ENCODE measurements at regions not wholly inside any gene's neighbourhood (a gene's known extent, or its start where the extent isn't known, plus 50 kb on each side); places are given as distances from the start of the nearest gene placed in this dataset.

- no peak overlapping the region for H3K27ac ChIP-seq (ENCODE audit: extremely low read depth, low read depth, low read length)
- WGBS (ENCODE audit: insufficient coverage, low coverage, missing lambda C conversion rate), result 5% methylated on average over 3 of the region's 3 CpGs
- ChIA-PET CTCF (ENCODE audit: low intra/inter-chr PET ratio) (no interaction called here), POLR2A (no interaction called here)
- no TSS peak for BruUV-seq (replicated peaks)
- H3K4me2 ChIP-seq (ENCODE audit: insufficient read depth, low read length), result no peak overlapping the region
- H4K20me1 ChIP-seq (replicated peaks; ENCODE audit: control insufficient read depth, insufficient read depth, low read length), result no peaks in the 10 kb centered on the region
- intact Hi-C loops (cut with micrococcal nuclease) (no loop called here), in situ Hi-C loops (cut with MboI) (loop anchor here (5.0 kb wide), 1 partner anchor 598 kb away; no protein-coding TSS in a partner anchor)
- H3K27me3 ChIP-seq (ENCODE audit: control insufficient read depth in 2 of 2, insufficient read depth in 2 of 2, low read length in 2 of 2), result no peaks in the 10 kb centered on the region
- no peaks in the 10 kb centered on the region for H3K9me3 ChIP-seq (replicated peaks; ENCODE audit: control insufficient read depth, insufficient read depth, low read depth, low read length)
- TF ChIP-seq ZFPM2 (CRISPR knock-in tag; IDR thresholded peaks at IDR 0.05) (no peak), ELK1 (CRISPR knock-in tag; IDR thresholded peaks at IDR 0.05) (no peak)
- no peak overlapping the region for H2AFZ ChIP-seq (ENCODE audit: low read depth, low read length)
- ATAC-seq (no peak), FAIRE-seq (no peak), DNase-seq (ENCODE audit: extremely low read depth in 1 of 4, low spot score in 3 of 4) (no peak)
- no peaks in the 10 kb centered on the region for H3K36me3 ChIP-seq (ENCODE audit: control insufficient read depth, insufficient read depth, low read length)
- H3K4me3 ChIP-seq, result no peak overlapping the region
- no peak overlapping the region for H3K9ac ChIP-seq (ENCODE audit: insufficient read depth in 1 of 2, low read depth in 2 of 2, low read length in 2 of 2)
- H3K79me2 ChIP-seq (ENCODE audit: control insufficient read depth, insufficient read depth, low read length), result no peaks in the 10 kb centered on the region
- no peaks in the 10 kb centered on the region for H3K4me1 ChIP-seq (replicated peaks in 1 of 2; ENCODE audit: control insufficient read depth in 2 of 2, insufficient read depth in 2 of 2, low read length in 2 of 2)
- H3K9me1 ChIP-seq (ENCODE audit: control insufficient read depth, insufficient read depth, low read length), result no peaks in the 10 kb centered on the region
Observed at GRCh38 chr11:131074573-131074972, 158.3 kb upstream of the SNX19 start.

GRCh38 chr11:131077340-131077739 is 161.1 kb upstream of the SNX19 start:
- CTCF ChIA-PET (ENCODE audit: low intra/inter-chr PET ratio), result no interaction called here
- Histone ChIP-seq H3K27ac (ENCODE audit: extremely low read depth, low read depth, low read length) (no peak overlapping the region), H3K9me3 (replicated peaks; ENCODE audit: control insufficient read depth, insufficient read depth, low read depth, low read length) (no peaks in the 10 kb centered on the region), H3K4me2 (ENCODE audit: insufficient read depth, low read length) (no peak overlapping the region), H3K27me3 (ENCODE audit: control insufficient read depth in 2 of 2, insufficient read depth in 2 of 2, low read length in 2 of 2) (no peaks in the 10 kb centered on the region), H3K79me2 (ENCODE audit: control insufficient read depth, insufficient read depth, low read length) (no peaks in the 10 kb centered on the region), H3K4me1 (replicated peaks in 1 of 2; ENCODE audit: control insufficient read depth in 2 of 2, insufficient read depth in 2 of 2, low read length in 2 of 2) (no peaks in the 10 kb centered on the region), H4K20me1 (replicated peaks; ENCODE audit: control insufficient read depth, insufficient read depth, low read length) (no peaks in the 10 kb centered on the region), H3K4me3 (no peak overlapping the region), H2AFZ (ENCODE audit: low read depth, low read length) (no peak overlapping the region), H3K36me3 (ENCODE audit: control insufficient read depth, insufficient read depth, low read length) (no peaks in the 10 kb centered on the region), H3K9me1 (ENCODE audit: control insufficient read depth, insufficient read depth, low read length) (no peaks in the 10 kb centered on the region), H3K9ac (ENCODE audit: insufficient read depth in 1 of 2, low read depth in 2 of 2, low read length in 2 of 2) (no peak overlapping the region)
- no peak for FAIRE-seq
- no peak for ATAC-seq
- no TSS peak for BruUV-seq (replicated peaks)
- no peak for DNase-seq (ENCODE audit: extremely low read depth in 1 of 4, low spot score in 3 of 4)
- in situ Hi-C loops (cut with MboI) (no loop called here), intact Hi-C loops (cut with micrococcal nuclease) (no loop called here)
- POLR2A ChIA-PET, result no interaction called here
- TF ChIP-seq HBP1 (CRISPR knock-in tag; IDR thresholded peaks at IDR 0.05), result no peak
- no peak for TF ChIP-seq POLR2AphosphoS5 (IDR thresholded peaks at IDR 0.05; ENCODE audit: control insufficient read depth, insufficient read depth, low read depth, low read length)
- no peak for TF ChIP-seq CBX1 (IDR thresholded peaks at IDR 0.05; ENCODE audit: low read depth)
- no peak for TF ChIP-seq MBD1 (CRISPR knock-in tag; IDR thresholded peaks at IDR 0.05)
- TF ChIP-seq CREM (IDR thresholded peaks at IDR 0.05; ENCODE audit: low read depth), result no peak
- no peak for TF ChIP-seq NRF1 (conservative IDR thresholded peaks at IDR 0.05 in 1 of 2, IDR thresholded peaks at IDR 0.05 in 1 of 2)
- no peak for TF ChIP-seq MAZ (CRISPR knock-in tag; conservative IDR thresholded peaks at IDR 0.05 in 1 of 2, IDR thresholded peaks at IDR 0.05 in 1 of 2)
- no peak for TF ChIP-seq SMAD4 (CRISPR knock-in tag; conservative IDR thresholded peaks at IDR 0.05)
- TF ChIP-seq PHF8 (IDR thresholded peaks at IDR 0.05; ENCODE audit: borderline replicate concordance, low read length), result no peak
- no peak for TF ChIP-seq NUFIP1 (IDR thresholded peaks at IDR 0.05; ENCODE audit: partially characterized antibody)

Data from K562 (cell line).